ENCODE measurements at regions not wholly inside any gene's neighbourhood (a gene's known extent, or its start where the extent isn't known, plus 50 kb on each side); places are given as distances from the start of the nearest gene placed in this dataset.

DNA sequence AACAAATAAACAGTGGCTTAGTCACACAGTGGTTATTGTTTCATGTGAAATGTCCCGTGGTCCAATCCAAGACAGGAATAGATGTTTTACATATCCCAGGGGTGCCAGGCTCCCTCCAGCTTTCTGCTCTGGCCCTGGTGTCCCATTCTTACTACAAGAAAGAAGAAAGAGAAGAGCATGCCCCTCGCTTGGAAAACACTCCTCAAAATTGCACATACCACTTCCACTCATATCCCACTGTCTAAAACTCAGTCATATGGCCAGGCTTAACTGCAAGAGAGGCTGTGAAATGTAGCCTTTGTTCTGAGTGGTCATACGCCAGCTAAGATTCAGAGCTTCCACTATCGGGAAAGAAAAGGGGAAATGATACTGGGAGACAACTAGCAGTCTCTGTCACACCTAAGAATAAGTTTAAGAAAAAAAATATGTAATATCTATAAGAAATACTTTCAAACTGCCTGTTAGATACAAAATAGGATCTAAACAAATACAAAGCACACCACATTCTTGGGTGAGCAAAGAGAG is 306.8 kb upstream of the FAM241A start:
- H3K4me3 ChIP-seq (ENCODE audit: low read depth, low read length) = no peak overlapping the region
- TF ChIP-seq, protein P1, sequence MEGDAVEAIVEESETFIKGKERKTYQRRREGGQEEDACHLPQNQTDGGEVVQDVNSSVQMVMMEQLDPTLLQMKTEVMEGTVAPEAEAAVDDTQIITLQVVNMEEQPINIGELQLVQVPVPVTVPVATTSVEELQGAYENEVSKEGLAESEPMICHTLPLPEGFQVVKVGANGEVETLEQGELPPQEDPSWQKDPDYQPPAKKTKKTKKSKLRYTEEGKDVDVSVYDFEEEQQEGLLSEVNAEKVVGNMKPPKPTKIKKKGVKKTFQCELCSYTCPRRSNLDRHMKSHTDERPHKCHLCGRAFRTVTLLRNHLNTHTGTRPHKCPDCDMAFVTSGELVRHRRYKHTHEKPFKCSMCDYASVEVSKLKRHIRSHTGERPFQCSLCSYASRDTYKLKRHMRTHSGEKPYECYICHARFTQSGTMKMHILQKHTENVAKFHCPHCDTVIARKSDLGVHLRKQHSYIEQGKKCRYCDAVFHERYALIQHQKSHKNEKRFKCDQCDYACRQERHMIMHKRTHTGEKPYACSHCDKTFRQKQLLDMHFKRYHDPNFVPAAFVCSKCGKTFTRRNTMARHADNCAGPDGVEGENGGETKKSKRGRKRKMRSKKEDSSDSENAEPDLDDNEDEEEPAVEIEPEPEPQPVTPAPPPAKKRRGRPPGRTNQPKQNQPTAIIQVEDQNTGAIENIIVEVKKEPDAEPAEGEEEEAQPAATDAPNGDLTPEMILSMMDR (IDR thresholded peaks at IDR 0.05; ENCODE audit: control insufficient read depth, extremely low read depth, insufficient read depth) = no peak
- DNase-seq (ENCODE audit: low read depth) = no peak

DNA sequence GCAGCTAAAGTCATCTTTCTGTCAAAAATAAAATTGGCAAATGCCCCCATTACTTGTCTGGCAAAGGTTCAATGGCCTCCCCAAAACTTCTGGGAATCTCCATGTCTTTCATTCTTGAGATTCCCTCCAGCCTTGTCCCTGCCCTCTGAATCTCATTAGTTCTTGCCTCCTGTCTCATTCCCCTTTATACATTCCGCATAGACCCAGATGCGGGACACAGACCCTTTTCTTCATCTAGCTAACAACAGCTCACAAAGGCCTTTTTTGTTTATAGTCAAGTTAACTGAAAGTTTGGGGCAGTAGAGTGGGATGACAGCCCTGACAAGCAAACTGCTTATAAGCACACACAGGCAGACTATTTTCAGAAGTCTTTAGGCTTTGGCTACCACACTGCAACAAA is 306.1 kb upstream of the FAM241A start:
- DNase-seq (ENCODE audit: low read depth) = no peak
- H3K4me3 ChIP-seq (ENCODE audit: low read depth, low read length) = no peak overlapping the region
- TF ChIP-seq, protein P1 (IDR thresholded peaks at IDR 0.05; ENCODE audit: control insufficient read depth, extremely low read depth, insufficient read depth) = no peak

DNA sequence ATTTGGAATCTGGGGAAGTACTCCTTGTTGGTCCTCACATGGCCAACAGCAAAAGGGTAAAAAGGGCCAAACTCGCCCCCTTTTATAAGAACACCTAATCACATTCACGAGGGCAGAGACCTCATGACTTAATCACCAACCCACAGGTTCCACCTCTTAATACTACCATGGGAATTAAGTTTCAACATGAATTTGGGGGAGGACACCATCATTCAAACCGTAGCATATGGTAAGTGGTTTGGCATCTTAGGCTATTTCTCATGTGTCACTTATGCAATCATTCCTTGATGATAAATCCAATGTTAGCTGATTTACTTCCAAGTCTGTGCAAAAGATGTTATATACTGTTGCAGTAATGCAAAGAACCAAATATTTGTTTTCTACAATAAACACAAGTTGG is 302.9 kb upstream of the FAM241A start:
- no peak for DNase-seq (ENCODE audit: low read depth)
- TF ChIP-seq, protein P1 (IDR thresholded peaks at IDR 0.05; ENCODE audit: control insufficient read depth, extremely low read depth, insufficient read depth) = no peak
- H3K4me3 ChIP-seq (ENCODE audit: low read depth, low read length) = no peak overlapping the region

DNA sequence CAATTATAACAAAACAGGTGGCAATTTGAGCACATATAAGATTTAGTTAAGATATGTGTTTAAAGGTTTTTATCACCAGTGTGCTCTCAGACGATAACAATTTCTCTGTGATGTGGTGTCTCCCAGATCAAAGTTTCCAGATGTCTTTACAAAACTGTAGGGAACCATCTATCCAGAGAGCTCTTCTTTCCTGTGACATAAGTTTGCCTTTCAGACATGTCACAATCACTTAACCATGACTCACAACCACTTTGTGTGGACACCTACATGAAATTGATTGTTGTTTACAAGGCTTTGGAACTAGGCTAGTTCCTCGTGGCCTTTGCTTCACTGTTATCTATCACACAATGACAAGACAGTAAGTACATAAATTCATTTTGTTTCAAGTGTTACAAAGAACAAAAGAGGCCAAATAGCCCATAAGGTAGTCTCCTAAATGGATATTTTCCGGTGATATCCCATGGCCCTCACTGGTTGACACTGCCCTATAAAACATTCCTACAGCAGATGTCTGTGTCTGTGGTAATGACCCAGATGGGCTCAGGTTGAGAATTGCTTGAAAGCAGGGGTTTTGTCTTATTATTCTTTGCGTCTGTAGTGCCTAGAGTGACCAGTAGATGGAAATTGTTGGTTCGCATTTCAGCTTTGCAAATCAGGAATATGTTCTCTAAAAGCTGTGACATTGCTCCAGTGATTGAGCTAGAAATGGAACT is 297.8 kb upstream of the FAM241A start:
- H3K4me3 ChIP-seq (ENCODE audit: low read depth, low read length) = no peak overlapping the region
- TF ChIP-seq, protein P1 (IDR thresholded peaks at IDR 0.05; ENCODE audit: control insufficient read depth, extremely low read depth, insufficient read depth) = peak; percentile 37
- no peak for DNase-seq (ENCODE audit: low read depth)

DNA sequence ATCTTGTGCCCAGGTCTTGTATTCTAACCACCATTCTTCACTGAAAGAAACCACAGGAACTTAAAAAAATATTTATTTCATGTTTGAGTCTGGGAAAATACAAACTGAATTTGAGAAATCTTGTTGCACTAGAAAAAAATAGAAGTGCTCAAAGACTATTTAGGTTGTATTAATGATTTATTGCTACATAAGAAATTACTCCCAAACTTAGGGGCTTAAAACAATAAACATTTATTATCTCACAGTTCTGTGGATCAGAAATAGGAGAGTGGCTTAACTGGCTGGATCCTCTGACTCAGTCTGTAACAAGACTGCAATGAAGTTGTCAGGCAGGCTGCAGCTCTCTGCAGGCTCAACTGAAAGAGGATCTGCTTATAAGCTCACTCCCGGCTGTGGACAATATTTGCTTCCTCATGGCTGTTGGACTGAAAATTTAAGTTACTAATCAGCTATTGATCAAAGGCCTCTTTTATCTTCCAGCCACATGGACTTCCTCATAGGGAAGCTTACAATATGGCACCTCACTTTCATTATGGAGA is 295.4 kb upstream of the FAM241A start:
- DNase-seq (ENCODE audit: low read depth) = no peak
- TF ChIP-seq, protein P1 (IDR thresholded peaks at IDR 0.05; ENCODE audit: control insufficient read depth, extremely low read depth, insufficient read depth) = no peak
- no peak overlapping the region for H3K4me3 ChIP-seq (ENCODE audit: low read depth, low read length)

DNA sequence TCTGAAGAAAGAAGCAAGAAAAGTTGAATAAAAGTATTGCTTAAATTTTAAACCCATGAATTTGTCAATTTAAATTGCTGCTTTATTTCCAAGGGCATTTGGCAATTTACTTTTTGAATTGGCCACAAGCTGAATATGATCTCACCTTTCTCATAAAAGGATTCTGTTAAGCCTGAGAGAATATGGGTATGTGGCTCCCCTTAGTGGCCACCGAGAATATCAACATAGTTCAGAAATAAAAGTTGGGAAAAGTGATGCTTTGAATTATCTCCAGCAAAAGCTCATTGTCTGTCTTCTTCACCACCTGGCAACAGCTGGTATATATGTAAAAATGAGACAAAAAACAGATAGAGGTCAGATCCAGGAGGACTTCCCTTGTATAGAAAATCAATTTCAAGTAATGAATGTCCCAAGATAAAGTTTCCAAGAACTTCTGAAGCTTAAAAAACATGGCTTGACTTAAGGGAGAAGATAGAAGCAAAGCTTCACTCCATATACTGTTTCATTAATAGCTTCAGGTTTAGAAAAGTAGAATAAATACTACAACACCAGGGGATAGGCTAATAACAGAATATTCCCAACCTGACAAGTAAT is 290.7 kb upstream of the FAM241A start:
- DNase-seq (ENCODE audit: low read depth) = peak; percentile 14
- H3K4me3 ChIP-seq (ENCODE audit: low read depth, low read length) = no peak overlapping the region
- TF ChIP-seq, protein P1 (IDR thresholded peaks at IDR 0.05; ENCODE audit: control insufficient read depth, extremely low read depth, insufficient read depth) = peak; percentile 70
